ENCODE measurements at regions not wholly inside any gene's neighbourhood (a gene's known extent, or its start where the extent isn't known, plus 50 kb on each side); places are given as distances from the start of the nearest gene placed in this dataset.

- Histone ChIP-seq H3K9me3 (ENCODE audit: severe bottlenecking) (no peaks in the 10 kb centered on the region), H3K36me3 (no peaks in the 10 kb centered on the region), H3K4me3 (ENCODE audit: low read depth, low read length) (no peak overlapping the region), H3K27me3 (ENCODE audit: insufficient read depth, low read depth, severe bottlenecking) (no peaks in the 10 kb centered on the region), H3K27ac (no peak overlapping the region)
- TF ChIP-seq CTCF (IDR thresholded peaks at IDR 0.05; ENCODE audit: low read depth, low read length): no peak
- DNase-seq: no peak
Measured at GRCh38 chr20:24797113-24797512, 152.0 kb upstream of the CST7 start.

- H3K4me3 ChIP-seq (ENCODE audit: low read depth, low read length): no peak overlapping the region
- no peak for DNase-seq
- no peaks in the 10 kb centered on the region for H3K27me3 ChIP-seq (ENCODE audit: insufficient read depth, low read depth, severe bottlenecking)
- H3K36me3 ChIP-seq: no peaks in the 10 kb centered on the region
- no peak overlapping the region for H3K27ac ChIP-seq
- no peaks in the 10 kb centered on the region for H3K9me3 ChIP-seq (ENCODE audit: severe bottlenecking)
- TF ChIP-seq CTCF (IDR thresholded peaks at IDR 0.05; ENCODE audit: low read depth, low read length): no peak
Measured at GRCh38 chr20:24797745-24798655, 151.1 kb upstream of the CST7 start.

- Histone ChIP-seq H3K9me3 (ENCODE audit: severe bottlenecking) (no peaks in the 10 kb centered on the region), H3K4me3 (ENCODE audit: low read depth, low read length) (no peak overlapping the region), H3K36me3 (no peaks in the 10 kb centered on the region), H3K27ac (no peak overlapping the region), H3K27me3 (ENCODE audit: insufficient read depth, low read depth, severe bottlenecking) (no peaks in the 10 kb centered on the region)
- DNase-seq: no peak
- no peak for TF ChIP-seq CTCF (IDR thresholded peaks at IDR 0.05; ENCODE audit: low read depth, low read length)
Measured at GRCh38 chr20:24798930-24799705, 150.0 kb upstream of the CST7 start.

- no peak for TF ChIP-seq CTCF (IDR thresholded peaks at IDR 0.05; ENCODE audit: low read depth, low read length)
- no peak overlapping the region for H3K27ac ChIP-seq
- no peak overlapping the region for H3K4me3 ChIP-seq (ENCODE audit: low read depth, low read length)
- DNase-seq: no peak
- H3K27me3 ChIP-seq (ENCODE audit: insufficient read depth, low read depth, severe bottlenecking): no peaks in the 10 kb centered on the region
- H3K9me3 ChIP-seq (ENCODE audit: severe bottlenecking): no peaks in the 10 kb centered on the region
- H3K36me3 ChIP-seq: no peaks in the 10 kb centered on the region
Measured at GRCh38 chr20:24799971-24800580, 149.0 kb upstream of the CST7 start.

- Histone ChIP-seq H3K27ac (no peak overlapping the region), H3K9me3 (ENCODE audit: severe bottlenecking) (no peaks in the 10 kb centered on the region)
Measured at GRCh38 chr20:24802286-24802820, 146.7 kb upstream of the CST7 start.

More at GRCh38 chr20:24802286-24802820, 146.7 kb upstream of the CST7 start:
- no peak for DNase-seq
- Histone ChIP-seq H3K4me3 (ENCODE audit: low read depth, low read length) (no peak overlapping the region), H3K36me3 (no peaks in the 10 kb centered on the region), H3K27me3 (ENCODE audit: insufficient read depth, low read depth, severe bottlenecking) (no peaks in the 10 kb centered on the region)
- no peak for TF ChIP-seq CTCF (IDR thresholded peaks at IDR 0.05; ENCODE audit: low read depth, low read length)

All from WERI-Rb-1 (cell line).